GM18502 (cell line): ENCODE measurements at regions not wholly inside any gene's neighbourhood (a gene's known extent, or its start where the extent isn't known, plus 50 kb on each side); places are given as distances from the start of the nearest gene placed in this dataset.
"Not testable (repeated sequence)": the region's sequence is repeated elsewhere in the genome, so short reads cannot be mapped to it uniquely, and the experiment has no call there.

Source experiments
- ATAC-seq: cut with Tn5 transposase; IDR thresholded peaks from one replicate; pipeline ENCODE4 v1.9.1; 2021; ENCODE audit warnings: mild to moderate bottlenecking; ENCODE audit not compliant: unreplicated experiment, poor library complexity

- no peak for ATAC-seq
These were observed 112.8 kb downstream of the DACT1 start for GRCh38 chr14:58750321-58751269.

- no peak for ATAC-seq
These were observed 114.0 kb downstream of the DACT1 start for GRCh38 chr14:58751788-58752187.

- ATAC-seq = no peak
These were observed 114.5 kb downstream of the DACT1 start for GRCh38 chr14:58752289-58752688.

- ATAC-seq = no peak
These were observed 115.0 kb downstream of the DACT1 start for GRCh38 chr14:58752771-58753201.

GRCh38 chr14:58755031-58755925, 117.5 kb downstream of the DACT1 start:
- ATAC-seq = no peak

GRCh38 chr14:58760121-58760520, 122.4 kb downstream of the DACT1 start:
- no peak for ATAC-seq

GRCh38 chr14:58762629-58763028, 124.9 kb downstream of the DACT1 start:
- no peak for ATAC-seq

- no peak for ATAC-seq
These were observed 125.4 kb downstream of the DACT1 start for GRCh38 chr14:58763210-58763609.

GRCh38 chr14:58765418-58765831, 127.7 kb downstream of the DACT1 start:
- no peak for ATAC-seq

- ATAC-seq = no peak
These were observed 128.1 kb downstream of the DACT1 start for GRCh38 chr14:58765843-58766242.

- ATAC-seq = no peak
These were observed 131.4 kb downstream of the DACT1 start for GRCh38 chr14:58769011-58769643.

- no peak for ATAC-seq
These were observed 132.0 kb downstream of the DACT1 start for GRCh38 chr14:58769771-58770170.

- ATAC-seq = no peak
These were observed 132.8 kb downstream of the DACT1 start for GRCh38 chr14:58770491-58770982.

- ATAC-seq = no peak
These were observed 133.3 kb downstream of the DACT1 start for GRCh38 chr14:58771016-58771415.

GRCh38 chr14:58772116-58772515, 134.4 kb downstream of the DACT1 start:
- no peak for ATAC-seq

- no peak for ATAC-seq
These were observed 135.2 kb downstream of the DACT1 start for GRCh38 chr14:58772794-58773620.

- no peak for ATAC-seq
These were observed 136.8 kb downstream of the DACT1 start for GRCh38 chr14:58774531-58774930.

GRCh38 chr14:58775130-58775529, 137.4 kb downstream of the DACT1 start:
- ATAC-seq = not testable (repeated sequence)

- no peak for ATAC-seq
These were observed 138.8 kb downstream of the DACT1 start for GRCh38 chr14:58776516-58776915.
